ENCODE measurements at regions not wholly inside any gene's neighbourhood (a gene's known extent, or its start where the extent isn't known, plus 50 kb on each side); places are given as distances from the start of the nearest gene placed in this dataset.

GRCh38 chr20:29687438-29687837 is 1570.0 kb upstream of the DEFB115 start:
- no peak for DNase-seq
- Histone ChIP-seq H3K9me3 (ENCODE audit: control extremely low read depth in 1 of 5, control insufficient read depth in 4 of 5, insufficient read depth in 2 of 5, low read depth in 1 of 5, low read length in 4 of 5) (peaks cover 0 to 13% (median 5%) of the 10 kb centered on the region in 5 experiments), H3K4me3 (ENCODE audit: control insufficient read depth in 1 of 7, extremely low read depth in 1 of 7, insufficient read depth in 4 of 7, low read depth in 2 of 7, low read length in 6 of 7) (no peak overlapping the region), H3K36me3 (ENCODE audit: control insufficient read depth in 4 of 4, insufficient read depth in 4 of 4, low read length in 3 of 4) (no peaks in the 10 kb centered on the region), H3K27ac (ENCODE audit: insufficient read depth in 1 of 2, low read depth in 1 of 2, low read length in 2 of 2, poor library complexity in 1 of 2, severe bottlenecking in 2 of 2) (no peak overlapping the region), H3K4me1 (ENCODE audit: control extremely low read depth in 1 of 4, control insufficient read depth in 4 of 4, insufficient read depth in 4 of 4, low read length in 3 of 4) (no peaks in the 10 kb centered on the region), H3K27me3 (replicated peaks in 2 of 5; ENCODE audit: control insufficient read depth in 4 of 5, insufficient read depth in 5 of 5, low read length in 4 of 5) (no peaks in the 10 kb centered on the region)
- 85% methylated on average over 11 of the region's 14 CpGs for WGBS (ENCODE audit: insufficient coverage)
- CTCF ChIA-PET, result no interaction called here
- POLR2A ChIA-PET, result no interaction called here

- no peaks in the 10 kb centered on the region for H3K4me1 ChIP-seq (ENCODE audit: control extremely low read depth in 1 of 4, control insufficient read depth in 4 of 4, insufficient read depth in 4 of 4, low read length in 3 of 4)
- no peaks in the 10 kb centered on the region for H3K36me3 ChIP-seq (ENCODE audit: control insufficient read depth in 4 of 4, insufficient read depth in 4 of 4, low read length in 3 of 4)
- ChIA-PET POLR2A (no interaction called here), CTCF (no interaction called here)
- no peaks in the 10 kb centered on the region for H3K27me3 ChIP-seq (replicated peaks in 2 of 5; ENCODE audit: control insufficient read depth in 4 of 5, insufficient read depth in 5 of 5, low read length in 4 of 5)
- WGBS (ENCODE audit: insufficient coverage), result 66% methylated on average over 43 of the region's 48 CpGs
- no peak overlapping the region for H3K27ac ChIP-seq (ENCODE audit: insufficient read depth in 1 of 2, low read depth in 1 of 2, low read length in 2 of 2, poor library complexity in 1 of 2, severe bottlenecking in 2 of 2)
- DNase-seq, result no peak
- peaks cover 0 to 13% (median 5%) of the 10 kb centered on the region in 5 experiments for H3K9me3 ChIP-seq (ENCODE audit: control extremely low read depth in 1 of 5, control insufficient read depth in 4 of 5, insufficient read depth in 2 of 5, low read depth in 1 of 5, low read length in 4 of 5)
- H3K4me3 ChIP-seq (ENCODE audit: control insufficient read depth in 1 of 7, extremely low read depth in 1 of 7, insufficient read depth in 4 of 7, low read depth in 2 of 7, low read length in 6 of 7), result no peak overlapping the region
Observed at GRCh38 chr20:29689411-29690225, 1567.8 kb upstream of the DEFB115 start.

- no peak overlapping the region for H3K27ac ChIP-seq (ENCODE audit: insufficient read depth in 1 of 2, low read depth in 1 of 2, low read length in 2 of 2, poor library complexity in 1 of 2, severe bottlenecking in 2 of 2)
- H3K4me3 ChIP-seq (ENCODE audit: control insufficient read depth in 1 of 7, extremely low read depth in 1 of 7, insufficient read depth in 4 of 7, low read depth in 2 of 7, low read length in 6 of 7), result no peak overlapping the region
- H3K36me3 ChIP-seq (ENCODE audit: control insufficient read depth in 4 of 4, insufficient read depth in 4 of 4, low read length in 3 of 4), result no peaks in the 10 kb centered on the region
- no peaks in the 10 kb centered on the region for H3K4me1 ChIP-seq (ENCODE audit: control extremely low read depth in 1 of 4, control insufficient read depth in 4 of 4, insufficient read depth in 4 of 4, low read length in 3 of 4)
- no peaks in the 10 kb centered on the region for H3K27me3 ChIP-seq (replicated peaks in 2 of 5; ENCODE audit: control insufficient read depth in 4 of 5, insufficient read depth in 5 of 5, low read length in 4 of 5)
- ChIA-PET POLR2A (no interaction called here), CTCF (no interaction called here)
- no peak for DNase-seq
- H3K9me3 ChIP-seq (ENCODE audit: control extremely low read depth in 1 of 5, control insufficient read depth in 4 of 5, insufficient read depth in 2 of 5, low read depth in 1 of 5, low read length in 4 of 5), result peaks cover 0 to 13% (median 5%) of the 10 kb centered on the region in 5 experiments
- WGBS (ENCODE audit: insufficient coverage), result 87% methylated on average over 9 of the region's 19 CpGs
Observed at GRCh38 chr20:29690274-29690673, 1567.2 kb upstream of the DEFB115 start.

DNA sequence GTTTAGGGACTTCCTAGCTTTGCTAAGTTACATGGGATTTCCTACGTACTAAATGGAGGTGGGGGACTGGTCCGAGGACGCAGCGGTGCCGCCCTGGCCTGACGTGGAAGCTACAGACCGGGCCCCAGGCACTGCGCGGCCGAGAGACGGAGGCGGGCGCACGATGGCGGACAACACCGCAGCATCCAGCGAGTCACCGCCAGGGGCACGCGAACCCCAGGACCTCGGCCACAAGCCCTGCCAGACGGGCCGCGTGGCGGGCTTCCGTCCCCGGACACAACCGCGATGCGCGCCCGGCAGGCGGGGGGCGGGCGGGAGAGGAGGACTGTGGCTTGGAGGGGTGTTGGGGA is 1516.9 kb upstream of the DEFB115 start:
- POLR2A ChIA-PET, result no interaction called here
- Histone ChIP-seq H3K9me3 (ENCODE audit: control extremely low read depth in 1 of 5, control insufficient read depth in 4 of 5, insufficient read depth in 2 of 5, low read depth in 1 of 5, low read length in 4 of 5) (peaks cover 0 to 36% (median 18%) of the 10 kb centered on the region in 5 experiments), H3K36me3 (ENCODE audit: control insufficient read depth in 4 of 4, insufficient read depth in 4 of 4, low read length in 3 of 4) (no peaks in the 10 kb centered on the region), H3K4me1 (ENCODE audit: control extremely low read depth in 1 of 4, control insufficient read depth in 4 of 4, insufficient read depth in 4 of 4, low read length in 3 of 4) (no peaks in the 10 kb centered on the region), H3K4me3 (ENCODE audit: control insufficient read depth in 1 of 7, extremely low read depth in 1 of 7, insufficient read depth in 4 of 7, low read depth in 2 of 7, low read length in 6 of 7) (no peak overlapping the region), H3K27ac (ENCODE audit: insufficient read depth in 1 of 2, low read depth in 1 of 2, low read length in 2 of 2, poor library complexity in 1 of 2, severe bottlenecking in 2 of 2) (no peak overlapping the region), H3K27me3 (replicated peaks in 2 of 5; ENCODE audit: control insufficient read depth in 4 of 5, insufficient read depth in 5 of 5, low read length in 4 of 5) (no peaks in the 10 kb centered on the region)
- CTCF ChIA-PET, result no interaction called here
- no peak for DNase-seq
- 79% methylated on average over 31 of the region's 35 CpGs for WGBS (ENCODE audit: insufficient coverage)

DNA sequence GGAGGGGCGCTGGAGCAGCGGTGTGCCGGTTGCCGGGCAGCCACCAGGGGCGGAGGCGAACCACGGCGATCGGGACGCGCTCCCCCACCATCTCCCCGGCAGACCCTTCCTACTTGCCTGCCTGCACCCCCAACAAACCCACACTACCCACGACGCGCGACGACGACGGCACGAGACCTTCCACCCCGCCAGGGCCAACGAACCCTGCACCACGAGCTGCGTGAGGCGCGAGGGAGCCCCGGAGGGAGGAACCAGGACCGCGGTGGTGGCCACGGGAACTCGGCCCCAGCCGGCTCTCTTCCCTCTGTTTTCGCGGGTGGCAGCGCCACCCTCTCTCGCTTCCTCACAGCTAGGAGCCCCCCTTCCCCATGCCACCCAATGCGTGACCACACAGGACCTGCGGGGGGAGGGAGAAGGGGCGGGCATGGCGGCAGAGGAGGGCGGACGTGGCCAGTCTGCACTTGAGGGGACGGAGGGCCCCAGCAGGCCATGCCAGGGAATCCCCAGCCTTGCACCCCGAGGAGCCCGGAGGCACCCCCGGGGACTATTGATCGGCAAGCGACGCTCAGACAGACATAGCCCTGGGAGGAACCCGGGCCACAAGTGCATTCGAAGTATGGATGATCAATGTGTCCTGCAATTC is 1516.4 kb upstream of the DEFB115 start:
- peaks cover 0 to 37% (median 18%) of the 10 kb centered on the region in 5 experiments for H3K9me3 ChIP-seq (ENCODE audit: control extremely low read depth in 1 of 5, control insufficient read depth in 4 of 5, insufficient read depth in 2 of 5, low read depth in 1 of 5, low read length in 4 of 5)
- H3K27me3 ChIP-seq (replicated peaks in 2 of 5; ENCODE audit: control insufficient read depth in 4 of 5, insufficient read depth in 5 of 5, low read length in 4 of 5), result no peaks in the 10 kb centered on the region
- DNase-seq, result no peak
- CTCF ChIA-PET, result no interaction called here
- POLR2A ChIA-PET, result no interaction called here
- H3K36me3 ChIP-seq (ENCODE audit: control insufficient read depth in 4 of 4, insufficient read depth in 4 of 4, low read length in 3 of 4), result no peaks in the 10 kb centered on the region
- 76% methylated on average over 38 of the region's 51 CpGs for WGBS (ENCODE audit: insufficient coverage)
- H3K4me1 ChIP-seq (ENCODE audit: control extremely low read depth in 1 of 4, control insufficient read depth in 4 of 4, insufficient read depth in 4 of 4, low read length in 3 of 4), result no peaks in the 10 kb centered on the region
- H3K4me3 ChIP-seq (ENCODE audit: control insufficient read depth in 1 of 7, extremely low read depth in 1 of 7, insufficient read depth in 4 of 7, low read depth in 2 of 7, low read length in 6 of 7), result no peak overlapping the region
- H3K27ac ChIP-seq (ENCODE audit: insufficient read depth in 1 of 2, low read depth in 1 of 2, low read length in 2 of 2, poor library complexity in 1 of 2, severe bottlenecking in 2 of 2), result no peak overlapping the region

DNA sequence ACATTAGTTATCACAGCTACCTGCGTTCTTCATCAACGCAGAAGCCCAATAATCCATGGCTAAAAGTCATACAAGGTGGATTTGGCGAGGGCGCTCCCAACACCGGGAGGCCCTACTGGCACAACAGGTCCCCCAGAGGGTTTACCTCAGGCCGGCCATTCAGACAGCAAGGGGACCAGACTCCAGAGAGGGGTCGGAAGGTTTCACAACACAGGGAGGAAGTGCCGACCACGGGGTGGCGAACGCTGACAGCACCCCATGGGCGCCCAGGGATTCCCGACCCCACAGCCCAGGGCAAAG is 1515.9 kb upstream of the DEFB115 start:
- DNase-seq, result no peak
- H3K36me3 ChIP-seq (ENCODE audit: control insufficient read depth in 4 of 4, insufficient read depth in 4 of 4, low read length in 3 of 4), result no peaks in the 10 kb centered on the region

GRCh38 chr20:29741894-29742698 is 1515.4 kb upstream of the DEFB115 start:
- Histone ChIP-seq H3K27me3 (replicated peaks in 2 of 5; ENCODE audit: control insufficient read depth in 4 of 5, insufficient read depth in 5 of 5, low read length in 4 of 5) (no peaks in the 10 kb centered on the region), H3K27ac (ENCODE audit: insufficient read depth in 1 of 2, low read depth in 1 of 2, low read length in 2 of 2, poor library complexity in 1 of 2, severe bottlenecking in 2 of 2) (no peak overlapping the region), H3K9me3 (ENCODE audit: control extremely low read depth in 1 of 5, control insufficient read depth in 4 of 5, insufficient read depth in 2 of 5, low read depth in 1 of 5, low read length in 4 of 5) (peaks cover 0 to 37% (median 18%) of the 10 kb centered on the region in 5 experiments), H3K4me1 (ENCODE audit: control extremely low read depth in 1 of 4, control insufficient read depth in 4 of 4, insufficient read depth in 4 of 4, low read length in 3 of 4) (no peaks in the 10 kb centered on the region), H3K4me3 (ENCODE audit: control insufficient read depth in 1 of 7, extremely low read depth in 1 of 7, insufficient read depth in 4 of 7, low read depth in 2 of 7, low read length in 6 of 7) (no peak overlapping the region), H3K36me3 (ENCODE audit: control insufficient read depth in 4 of 4, insufficient read depth in 4 of 4, low read length in 3 of 4) (no peaks in the 10 kb centered on the region)
- DNase-seq, result no peak
- 78% methylated on average over 78 of the region's 88 CpGs for WGBS (ENCODE audit: insufficient coverage)
- POLR2A ChIA-PET, result no interaction called here
- CTCF ChIA-PET, result no interaction called here

More for the DNA sequence above, 1515.9 kb upstream of the DEFB115 start:
- H3K27me3 ChIP-seq (replicated peaks in 2 of 5; ENCODE audit: control insufficient read depth in 4 of 5, insufficient read depth in 5 of 5, low read length in 4 of 5), result no peaks in the 10 kb centered on the region
- CTCF ChIA-PET, result no interaction called here
- peaks cover 0 to 37% (median 18%) of the 10 kb centered on the region in 5 experiments for H3K9me3 ChIP-seq (ENCODE audit: control extremely low read depth in 1 of 5, control insufficient read depth in 4 of 5, insufficient read depth in 2 of 5, low read depth in 1 of 5, low read length in 4 of 5)
- 71% methylated on average over 10 of the region's 13 CpGs for whole genome bisulfite sequencing (ENCODE audit: insufficient coverage)
- no peaks in the 10 kb centered on the region for H3K4me1 ChIP-seq (ENCODE audit: control extremely low read depth in 1 of 4, control insufficient read depth in 4 of 4, insufficient read depth in 4 of 4, low read length in 3 of 4)
- POLR2A ChIA-PET, result no interaction called here
- H3K27ac ChIP-seq (ENCODE audit: insufficient read depth in 1 of 2, low read depth in 1 of 2, low read length in 2 of 2, poor library complexity in 1 of 2, severe bottlenecking in 2 of 2), result no peak overlapping the region
- no peak overlapping the region for H3K4me3 ChIP-seq (ENCODE audit: control insufficient read depth in 1 of 7, extremely low read depth in 1 of 7, insufficient read depth in 4 of 7, low read depth in 2 of 7, low read length in 6 of 7)
